SK-N-SH (cell line): ENCODE measurements at regions not wholly inside any gene's neighbourhood (a gene's known extent, or its start where the extent isn't known, plus 50 kb on each side); places are given as distances from the start of the nearest gene placed in this dataset.
A peak's percentile ranks its signal among the peaks of the same experiment; 100 is the strongest.

Source experiments
- CTCF ChIA-PET: fragments of 300-600, 350-600 bp; formaldehyde crosslinking; extraction: SDS; loops from one replicate; lab custom pipeline; 2021; lab: Yijun Ruan, JAX
- POLR2A ChIA-PET: fragments of 350-600 bp; sonication (Branson Sonifier 250); formaldehyde crosslinking; extraction: SDS; loops from one replicate; lab custom pipeline; 2020; ENCODE audit warnings: antibody characterized with exemption, inconsistent platforms; lab: Yijun Ruan, JAX
- DNase-seq: peaks from one replicate; pipeline ENCODE4 v3.0.0; 2012
- H2AFZ ChIP-seq: fragments of 200-600 bp; sonication (generic); 2 replicates; pipeline ENCODE4 v1.8.1; 2016; ENCODE audit warnings: antibody characterized with exemption, mild to moderate bottlenecking, low read depth
- H3F3A ChIP-seq: fragments of 200-600 bp; sonication (generic); replicated peaks from 2 replicates; pipeline ENCODE3; 2016; ENCODE audit warnings: antibody characterized with exemption, mild to moderate bottlenecking; ENCODE audit not compliant: insufficient read depth
- H3K27ac ChIP-seq, 2 experiments: fragments of 200-500 bp in 1 of 2; fragments of 200-600 bp in 1 of 2; sonication (Bioruptor generic) in 1 of 2; sonication (generic), shearing (Covaris generic) in 1 of 2; 2 replicates each; pipeline versions ENCODE4 v1.5.1 to v1.6.1; 2014 to 2016; ENCODE audit warnings: low read depth in 2 of 2, inconsistent platforms in 1 of 2, low read length in 1 of 2, mild to moderate bottlenecking in 1 of 2, mixed read lengths in 1 of 2
- H3K27me3 ChIP-seq: fragments of 200-600 bp; sonication (generic), shearing (Covaris generic); 2 replicates; pipeline ENCODE4 v1.6.1; 2016; ENCODE audit warnings: mixed run types; ENCODE audit not compliant: insufficient read depth
- H3K36me3 ChIP-seq, 2 experiments: fragments of 200-500 bp in 1 of 2; fragments of 200-600 bp in 1 of 2; sonication (Bioruptor generic) in 1 of 2; sonication (generic) in 1 of 2; replicated peaks in 1 of 2; 2 replicates each; pipeline versions ENCODE3 to v1.5.1; 2014 to 2016; ENCODE audit warnings: low read length in 1 of 2, mild to moderate bottlenecking in 1 of 2; ENCODE audit not compliant: insufficient read depth in 2 of 2, control insufficient read depth in 1 of 2
- H3K4me1 ChIP-seq, 2 experiments: fragments of 200-500 bp in 1 of 2; fragments of 200-600 bp in 1 of 2; sonication (Bioruptor generic) in 1 of 2; sonication (generic), shearing (Covaris generic) in 1 of 2; 2 replicates each; pipeline versions ENCODE4 v1.5.1 to v1.6.1; 2014 to 2016; ENCODE audit warnings: low read depth in 1 of 2, low read length in 1 of 2, mixed run types in 1 of 2; ENCODE audit not compliant: insufficient read depth in 2 of 2, control insufficient read depth in 1 of 2
- H3K4me2 ChIP-seq: fragments of 200-600 bp; sonication (generic), shearing (Covaris generic); 2 replicates; pipeline ENCODE4 v1.6.1; 2017; ENCODE audit warnings: mixed run types
- H3K4me3 ChIP-seq, 2 experiments: fragments of 200-500 bp in 1 of 2; fragments of 200-600 bp in 1 of 2; sonication (Bioruptor generic) in 1 of 2; sonication (generic), shearing (Covaris generic) in 1 of 2; 2 replicates each; pipeline versions ENCODE4 v1.5.1 to v1.8.1; 2014 to 2016; ENCODE audit warnings: low read depth in 2 of 2, inconsistent platforms in 1 of 2, low read length in 1 of 2, mild to moderate bottlenecking in 1 of 2, mixed read lengths in 1 of 2, moderate library complexity in 1 of 2
- H3K79me2 ChIP-seq: fragments of 200-600 bp; sonication (generic); 2 replicates; pipeline ENCODE4 v1.8.1; 2017; ENCODE audit warnings: mild to moderate bottlenecking; ENCODE audit not compliant: insufficient read depth
- H3K9ac ChIP-seq: fragments of 200-600 bp; sonication (generic); 2 replicates; pipeline ENCODE4 v1.6.1; 2017; ENCODE audit warnings: mixed run types
- H3K9me2 ChIP-seq: fragments of 200-600 bp; sonication (generic); 2 replicates; pipeline ENCODE4 v1.6.1; 2017; ENCODE audit warnings: mixed run types
- H3K9me3 ChIP-seq: fragments of 200-600 bp; sonication (generic); 2 replicates; pipeline ENCODE4 v1.6.1; 2017; ENCODE audit warnings: mixed run types, mild to moderate bottlenecking, moderate library complexity
- H4K20me1 ChIP-seq: fragments of 200-600 bp; sonication (generic); 2 replicates; pipeline ENCODE4 v1.6.1; 2017; ENCODE audit warnings: mild to moderate bottlenecking, mixed run types; ENCODE audit not compliant: insufficient read depth
- CHD2 ChIP-seq: fragments of 150-350 bp; IDR thresholded peaks from 2 replicates; pipeline ENCODE4 v1.6.1; 2018; ENCODE audit warnings: low read length; ENCODE audit not compliant: partially characterized antibody
- CTCF ChIP-seq: fragments of 200-600 bp; sonication (generic); IDR thresholded peaks from 2 replicates; pipeline ENCODE4 v1.6.1; 2017; ENCODE audit warnings: antibody characterized with exemption, mild to moderate bottlenecking, moderate library complexity
- EP300 ChIP-seq, 2 experiments: IDR thresholded peaks; 2 replicates each; pipeline versions ENCODE4 v1.4.0 to v1.6.1; 2012; ENCODE audit warnings: borderline replicate concordance in 1 of 2, low read depth in 1 of 2, low read length in 1 of 2
- EZH2phosphoT487 ChIP-seq: fragments of 200-600 bp; sonication (generic); IDR thresholded peaks from 2 replicates; pipeline ENCODE4 v1.6.1; 2017; ENCODE audit warnings: low read depth, mixed run types, mild to moderate bottlenecking, antibody characterized with exemption, moderate library complexity, borderline replicate concordance
- FOSL2 ChIP-seq: IDR thresholded peaks from 2 replicates; pipeline ENCODE4 v1.4.0; 2012; ENCODE audit warnings: low read depth, mild to moderate bottlenecking, moderate library complexity, borderline replicate concordance
- FOXJ3 ChIP-seq: sonication (generic); formaldehyde crosslinking; IDR thresholded peaks from 2 replicates; pipeline ENCODE4 v1.5.1; 2020; ENCODE audit warnings: mild to moderate bottlenecking, missing genetic modification reagents
- FOXM1 ChIP-seq: IDR thresholded peaks from 2 replicates; pipeline ENCODE4 v1.4.0; 2012; ENCODE audit warnings: low read depth, mild to moderate bottlenecking
- GATA2 ChIP-seq: sonication (generic); formaldehyde crosslinking; IDR thresholded peaks from 2 replicates; pipeline ENCODE4 v1.5.0; 2020; ENCODE audit warnings: mild to moderate bottlenecking, missing genetic modification reagents
- MEF2A ChIP-seq: IDR thresholded peaks from 2 replicates; pipeline ENCODE4 v1.4.0; 2012; ENCODE audit warnings: low read depth, borderline replicate concordance
- MXI1 ChIP-seq: IDR thresholded peaks from 2 replicates; pipeline ENCODE4 v1.6.1; 2012; ENCODE audit warnings: mild to moderate bottlenecking, low read depth, low read length, improper control_type of control experiment
- NRF1 ChIP-seq: IDR thresholded peaks from 2 replicates; pipeline ENCODE4 v1.6.1; 2012; ENCODE audit warnings: low read depth, mild to moderate bottlenecking, low read length
- POLR2AphosphoS5 ChIP-seq: IDR thresholded peaks from 2 replicates; pipeline ENCODE4 v1.6.1; 2012; ENCODE audit warnings: low read depth, low read length
- RCOR1 ChIP-seq: fragments of 150-350 bp; IDR thresholded peaks from 2 replicates; pipeline ENCODE4 v1.6.1; 2017; ENCODE audit warnings: antibody characterized with exemption, low read length
- RFX5 ChIP-seq: IDR thresholded peaks from 2 replicates; pipeline ENCODE4 v1.6.1; 2012; ENCODE audit warnings: mild to moderate bottlenecking, improper control_type of control experiment, low read length
- RXRA ChIP-seq: IDR thresholded peaks from 2 replicates; pipeline ENCODE4 v1.4.0; 2012; ENCODE audit warnings: low read depth, mild to moderate bottlenecking, borderline replicate concordance
- SMC3 ChIP-seq: IDR thresholded peaks from 2 replicates; pipeline ENCODE4 v1.6.1; 2012; ENCODE audit warnings: low read depth, low read length, improper control_type of control experiment
- TCF12 ChIP-seq: IDR thresholded peaks from 2 replicates; pipeline ENCODE4 v1.4.0; 2012
- ZBTB33 ChIP-seq: IDR thresholded peaks from 2 replicates; pipeline ENCODE4 v1.4.0; 2012; ENCODE audit warnings: low read depth, borderline replicate concordance
- WGBS: methylation state at CpG from one replicate; pipeline ENCODE4 v1.1.6; 2017; ENCODE audit warnings: low lambda C conversion rate; 5-methylcytosine and 5-hydroxymethylcytosine counted together
- TF ChIP-seq, protein P1 (sequence below): fragments of 150-350 bp; IDR thresholded peaks from 2 replicates; pipeline ENCODE4 v1.6.1; 2017; ENCODE audit warnings: antibody characterized with exemption, low read length, low read depth, borderline replicate concordance
- TF ChIP-seq, protein P2 (sequence below): IDR thresholded peaks from 2 replicates; pipeline ENCODE4; 2012
- TF ChIP-seq, protein P3 (sequence below): IDR thresholded peaks from 2 replicates; pipeline ENCODE4 v1.4.0; 2012; ENCODE audit warnings: low read depth, borderline replicate concordance

DNA sequence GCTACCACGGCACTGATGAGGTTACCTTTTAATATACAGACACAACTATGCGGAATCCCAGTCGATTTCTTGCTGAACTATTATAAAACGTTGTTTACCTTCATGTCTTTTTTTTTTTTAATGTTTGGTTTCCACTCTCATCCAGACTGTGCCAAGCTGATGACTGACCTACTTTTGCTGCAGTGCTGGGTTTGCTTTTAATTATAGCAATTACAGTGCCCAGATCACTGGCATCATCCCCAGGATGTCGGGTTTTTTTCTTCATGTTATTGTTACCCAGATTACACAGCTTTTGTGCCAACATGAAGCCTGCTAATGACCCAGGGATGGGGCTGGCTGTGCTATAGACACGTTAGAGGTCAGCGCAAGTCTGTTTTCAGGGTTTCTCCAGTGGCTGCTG, 294.0 kb upstream of the ATP10A start:
- no peaks in the 10 kb centered on the region for H3K9me3 ChIP-seq
- no peaks in the 10 kb centered on the region for H3K27me3 ChIP-seq
- H3K9ac ChIP-seq, result no peak overlapping the region
- H4K20me1 ChIP-seq, result no peaks in the 10 kb centered on the region
- CTCF ChIA-PET, result interaction anchor here (0.6 to 1.7 kb wide), 4 partner anchors 19 to 817 kb away, joined by 3 to 4 read pairs (median 3); partner anchors contain the start of gene GABRA5
- H3K36me3 ChIP-seq, result no peaks in the 10 kb centered on the region
- H3K27ac ChIP-seq, result no peak overlapping the region
- H3K4me2 ChIP-seq, result no peak overlapping the region
- H3K9me2 ChIP-seq, result no peaks in the 10 kb centered on the region
- TF ChIP-seq, protein P1, sequence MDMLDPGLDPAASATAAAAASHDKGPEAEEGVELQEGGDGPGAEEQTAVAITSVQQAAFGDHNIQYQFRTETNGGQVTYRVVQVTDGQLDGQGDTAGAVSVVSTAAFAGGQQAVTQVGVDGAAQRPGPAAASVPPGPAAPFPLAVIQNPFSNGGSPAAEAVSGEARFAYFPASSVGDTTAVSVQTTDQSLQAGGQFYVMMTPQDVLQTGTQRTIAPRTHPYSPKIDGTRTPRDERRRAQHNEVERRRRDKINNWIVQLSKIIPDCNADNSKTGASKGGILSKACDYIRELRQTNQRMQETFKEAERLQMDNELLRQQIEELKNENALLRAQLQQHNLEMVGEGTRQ, result no peak
- TF ChIP-seq RCOR1 (0 out of 2 replicates have a peak, but pooled peaks have one; percentile 30), FOXJ3 (no peak), MEF2A (no peak), CHD2 (peak; percentile 33), FOXM1 (no peak), EP300 (IDR thresholded peaks at IDR 0.05; ENCODE audit: borderline replicate concordance in 1 of 2, low read depth in 1 of 2, low read length in 1 of 2) (peak in 1 of 2 experiments; percentile 53; a peak in 1 of 4 replicates)
- TF ChIP-seq, protein P2, sequence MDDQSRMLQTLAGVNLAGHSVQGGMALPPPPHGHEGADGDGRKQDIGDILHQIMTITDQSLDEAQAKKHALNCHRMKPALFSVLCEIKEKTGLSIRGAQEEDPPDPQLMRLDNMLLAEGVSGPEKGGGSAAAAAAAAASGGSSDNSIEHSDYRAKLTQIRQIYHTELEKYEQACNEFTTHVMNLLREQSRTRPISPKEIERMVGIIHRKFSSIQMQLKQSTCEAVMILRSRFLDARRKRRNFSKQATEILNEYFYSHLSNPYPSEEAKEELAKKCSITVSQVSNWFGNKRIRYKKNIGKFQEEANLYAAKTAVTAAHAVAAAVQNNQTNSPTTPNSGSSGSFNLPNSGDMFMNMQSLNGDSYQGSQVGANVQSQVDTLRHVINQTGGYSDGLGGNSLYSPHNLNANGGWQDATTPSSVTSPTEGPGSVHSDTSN, result no peak
- TF ChIP-seq, all 33 proteins: peak for 3
- H2AFZ ChIP-seq, result no peak overlapping the region
- peaks cover 0 to 6% of the 10 kb centered on the region in 2 experiments; a peak in 1 of 4 replicates for H3K4me1 ChIP-seq
- POLR2A ChIA-PET, result no interaction called here
- no peak overlapping the region for H3K4me3 ChIP-seq
- 9% methylated on average over 7 of the region's 7 CpGs for WGBS
- H3K79me2 ChIP-seq, result no peaks in the 10 kb centered on the region
- H3F3A ChIP-seq, result no peaks in the 10 kb centered on the region
- peak; percentile 70 for DNase-seq

DNA sequence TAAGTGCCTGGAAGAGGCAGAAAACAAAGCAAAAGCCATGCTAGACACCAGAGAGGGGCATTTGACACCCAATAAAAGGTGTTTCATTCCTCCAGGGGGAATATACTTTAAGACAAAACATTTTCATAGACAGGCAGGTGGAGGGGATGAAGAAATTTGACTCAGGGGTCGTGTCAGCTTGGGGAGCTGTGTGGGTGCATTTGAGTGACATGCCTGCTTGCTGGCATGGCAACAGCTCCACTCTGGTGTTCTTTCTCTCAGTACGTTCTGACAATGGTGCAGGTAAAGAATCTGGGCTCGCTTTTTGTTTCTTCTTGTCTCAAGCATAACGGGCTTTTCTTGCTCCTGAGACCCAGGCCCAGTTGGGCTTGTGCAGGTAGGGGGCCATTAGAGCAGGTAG, 292.9 kb upstream of the ATP10A start:
- no peaks in the 10 kb centered on the region for H3F3A ChIP-seq
- POLR2A ChIA-PET, result no interaction called here
- H2AFZ ChIP-seq, result no peak overlapping the region
- no peaks in the 10 kb centered on the region for H3K9me3 ChIP-seq
- no peaks in the 10 kb centered on the region for H3K27me3 ChIP-seq
- H3K4me3 ChIP-seq, result no peak overlapping the region
- no peaks in the 10 kb centered on the region for H3K9me2 ChIP-seq
- H3K27ac ChIP-seq, result no peak overlapping the region
- no peaks in the 10 kb centered on the region for H3K79me2 ChIP-seq
- no peaks in the 10 kb centered on the region for H3K36me3 ChIP-seq
- CTCF ChIA-PET, result interaction anchor here (0.8 to 1.7 kb wide), 3 partner anchors 14 to 711 kb away, joined by 3 to 4 read pairs (median 3); partner anchors contain the start of gene GABRA5
- H3K9ac ChIP-seq, result no peak overlapping the region
- no peak overlapping the region for H3K4me2 ChIP-seq
- whole genome bisulfite sequencing, result 18% methylated on average over 4 of the region's 4 CpGs
- DNase-seq, result no peak
- peaks cover 0 to 6% of the 10 kb centered on the region in 2 experiments; a peak in 1 of 4 replicates for H3K4me1 ChIP-seq
- H4K20me1 ChIP-seq, result no peaks in the 10 kb centered on the region
- TF ChIP-seq FOSL2, result no peak
- TF ChIP-seq EZH2phosphoT487, result no peak
- no peak for TF ChIP-seq NRF1
- TF ChIP-seq, protein P2, result no peak
- TF ChIP-seq GATA2 (CRISPR knock-in tag), result no peak
- TF ChIP-seq CTCF, result no peak
- no peak for TF ChIP-seq POLR2AphosphoS5
- no peak for TF ChIP-seq SMC3
- TF ChIP-seq RFX5, result no peak
- no peak for TF ChIP-seq ZBTB33
- TF ChIP-seq TCF12, result no peak
- TF ChIP-seq MXI1, result no peak
- TF ChIP-seq RXRA, result no peak
- TF ChIP-seq, protein P3, sequence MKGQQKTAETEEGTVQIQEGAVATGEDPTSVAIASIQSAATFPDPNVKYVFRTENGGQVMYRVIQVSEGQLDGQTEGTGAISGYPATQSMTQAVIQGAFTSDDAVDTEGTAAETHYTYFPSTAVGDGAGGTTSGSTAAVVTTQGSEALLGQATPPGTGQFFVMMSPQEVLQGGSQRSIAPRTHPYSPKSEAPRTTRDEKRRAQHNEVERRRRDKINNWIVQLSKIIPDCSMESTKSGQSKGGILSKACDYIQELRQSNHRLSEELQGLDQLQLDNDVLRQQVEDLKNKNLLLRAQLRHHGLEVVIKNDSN, result no peak
